ENCODE measurements at regions not wholly inside any gene's neighbourhood (a gene's known extent, or its start where the extent isn't known, plus 50 kb on each side); places are given as distances from the start of the nearest gene placed in this dataset.
"Not testable (repeated sequence)": the region's sequence is repeated elsewhere in the genome, so short reads cannot be mapped to it uniquely, and the experiment has no call there.

DNA sequence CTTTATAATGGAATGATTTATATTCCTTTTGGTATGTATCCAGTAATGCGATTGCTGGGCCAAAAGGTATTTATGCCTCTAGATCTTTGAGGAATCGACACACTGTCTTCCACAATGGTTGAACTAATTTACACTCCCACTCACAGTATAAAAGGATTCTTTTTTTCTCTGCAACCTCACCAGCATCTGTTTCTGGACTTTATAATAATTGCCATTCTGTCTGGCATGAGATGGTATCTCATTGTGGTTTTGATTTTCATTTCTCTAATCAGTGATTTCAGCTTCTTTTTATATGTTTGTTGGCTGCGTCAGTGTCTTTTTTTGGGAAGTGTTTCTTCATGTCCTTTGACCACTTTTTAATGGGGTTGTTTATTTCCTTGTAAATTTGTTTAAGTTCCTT lies 679.3 kb downstream of the JRKL start:
- H3K79me2 ChIP-seq (ENCODE audit: insufficient read depth, low read length), result no peaks in the 10 kb centered on the region
- no peak for DNase-seq
- TF ChIP-seq, protein P1, sequence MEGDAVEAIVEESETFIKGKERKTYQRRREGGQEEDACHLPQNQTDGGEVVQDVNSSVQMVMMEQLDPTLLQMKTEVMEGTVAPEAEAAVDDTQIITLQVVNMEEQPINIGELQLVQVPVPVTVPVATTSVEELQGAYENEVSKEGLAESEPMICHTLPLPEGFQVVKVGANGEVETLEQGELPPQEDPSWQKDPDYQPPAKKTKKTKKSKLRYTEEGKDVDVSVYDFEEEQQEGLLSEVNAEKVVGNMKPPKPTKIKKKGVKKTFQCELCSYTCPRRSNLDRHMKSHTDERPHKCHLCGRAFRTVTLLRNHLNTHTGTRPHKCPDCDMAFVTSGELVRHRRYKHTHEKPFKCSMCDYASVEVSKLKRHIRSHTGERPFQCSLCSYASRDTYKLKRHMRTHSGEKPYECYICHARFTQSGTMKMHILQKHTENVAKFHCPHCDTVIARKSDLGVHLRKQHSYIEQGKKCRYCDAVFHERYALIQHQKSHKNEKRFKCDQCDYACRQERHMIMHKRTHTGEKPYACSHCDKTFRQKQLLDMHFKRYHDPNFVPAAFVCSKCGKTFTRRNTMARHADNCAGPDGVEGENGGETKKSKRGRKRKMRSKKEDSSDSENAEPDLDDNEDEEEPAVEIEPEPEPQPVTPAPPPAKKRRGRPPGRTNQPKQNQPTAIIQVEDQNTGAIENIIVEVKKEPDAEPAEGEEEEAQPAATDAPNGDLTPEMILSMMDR (IDR thresholded peaks at IDR 0.05), result no peak
- no CpG with 5 or more reads among the region's 3 CpGs for WGBS (ENCODE audit: insufficient coverage)
- Mint-ChIP-seq H3K36me3 (no peaks in the 10 kb centered on the region), H3K27me3 (ENCODE audit: low read depth in 3 of 3) (peaks cover 0 to 1% (median 0%) of the 10 kb centered on the region in 3 donors), H3K4me3 (no peak overlapping the region), H3K27ac (no peak overlapping the region), H3K4me1 (no peaks in the 10 kb centered on the region), H3K9me3 (peaks cover 3 to 17% (median 13%) of the 10 kb centered on the region in 7 donors)
- no peak overlapping the region for H2AFZ ChIP-seq (ENCODE audit: insufficient read depth, low read depth, low read length, poor library complexity, severe bottlenecking)
- intact Hi-C loops (cut with micrococcal nuclease), result no loop called here
- no peak overlapping the region for H3K9ac ChIP-seq (ENCODE audit: insufficient read depth, low read length, poor library complexity, severe bottlenecking)
- H3K27me3 ChIP-seq (ENCODE audit: control insufficient read depth in 2 of 2, insufficient read depth in 2 of 2, low read length in 2 of 2), result no peaks in the 10 kb centered on the region
- H3K4me3 ChIP-seq (replicated peaks in 1 of 3; ENCODE audit: low read depth in 2 of 3, low read length in 3 of 3), result no peak overlapping the region
- H3K36me3 ChIP-seq (replicated peaks in 1 of 2; ENCODE audit: control insufficient read depth in 1 of 2, insufficient read depth in 2 of 2, low read length in 2 of 2), result no peaks in the 10 kb centered on the region
- H3K9me3 ChIP-seq (replicated peaks in 1 of 2; ENCODE audit: control insufficient read depth in 1 of 2, insufficient read depth in 1 of 2, low read length in 2 of 2), result peaks cover 10 to 26% of the 10 kb centered on the region in 2 donors
- H3K4me2 ChIP-seq (replicated peaks; ENCODE audit: extremely low read depth, low read length, poor library complexity, severe bottlenecking), result no peak overlapping the region
- H3K27ac ChIP-seq (ENCODE audit: low read depth in 1 of 2, low read length in 2 of 2), result no peak overlapping the region
- H3K4me1 ChIP-seq (ENCODE audit: control insufficient read depth in 1 of 2, insufficient read depth in 2 of 2, low read length in 2 of 2), result no peaks in the 10 kb centered on the region
- H4K20me1 ChIP-seq (ENCODE audit: insufficient read depth, low read length), result no peaks in the 10 kb centered on the region

DNA sequence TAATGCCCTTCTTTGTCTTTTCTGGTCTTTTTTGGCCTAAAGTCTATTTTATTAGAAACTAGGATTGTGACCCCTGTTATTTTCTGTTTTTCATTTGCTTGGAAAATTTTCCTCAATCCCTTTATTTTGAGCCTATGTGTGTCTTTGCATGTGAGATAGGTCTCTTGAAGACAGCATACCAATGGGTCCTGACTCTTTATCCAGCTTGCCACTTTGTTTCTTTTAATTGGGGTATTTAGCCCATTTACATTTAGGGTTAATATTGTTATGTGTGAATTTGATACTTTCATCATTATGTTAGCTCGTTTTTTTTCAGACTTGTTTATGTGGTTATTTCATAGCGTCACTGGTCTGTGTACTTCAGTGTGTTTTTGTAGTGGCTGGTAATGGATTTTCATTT lies 682.6 kb downstream of the JRKL start:
- H3K27ac Mint-ChIP-seq, result no peak overlapping the region
- no peak overlapping the region for H3K27ac ChIP-seq (ENCODE audit: low read depth in 1 of 2, low read length in 2 of 2)
- no peaks in the 10 kb centered on the region for H3K79me2 ChIP-seq (ENCODE audit: insufficient read depth, low read length)
- no peaks in the 10 kb centered on the region for H3K27me3 ChIP-seq (ENCODE audit: control insufficient read depth in 2 of 2, insufficient read depth in 2 of 2, low read length in 2 of 2)
- DNase-seq, result no peak
- H3K4me3 ChIP-seq (replicated peaks in 1 of 3; ENCODE audit: low read depth in 2 of 3, low read length in 3 of 3), result no peak overlapping the region
- peaks cover 0 to 1% (median 0%) of the 10 kb centered on the region in 3 donors for H3K27me3 Mint-ChIP-seq (ENCODE audit: low read depth in 3 of 3)
- no peaks in the 10 kb centered on the region for H3K4me1 ChIP-seq (ENCODE audit: control insufficient read depth in 1 of 2, insufficient read depth in 2 of 2, low read length in 2 of 2)
- no peak overlapping the region for H3K4me3 Mint-ChIP-seq
- no peaks in the 10 kb centered on the region for H3K36me3 ChIP-seq (replicated peaks in 1 of 2; ENCODE audit: control insufficient read depth in 1 of 2, insufficient read depth in 2 of 2, low read length in 2 of 2)
- no peak overlapping the region for H3K9ac ChIP-seq (ENCODE audit: insufficient read depth, low read length, poor library complexity, severe bottlenecking)
- intact Hi-C loops (cut with micrococcal nuclease), result no loop called here
- H3K36me3 Mint-ChIP-seq, result no peaks in the 10 kb centered on the region
- TF ChIP-seq, protein P1 (IDR thresholded peaks at IDR 0.05), result no peak
- no CpG with 5 or more reads among the region's 2 CpGs for WGBS (ENCODE audit: insufficient coverage)
- no peaks in the 10 kb centered on the region for H3K4me1 Mint-ChIP-seq
- H3K9me3 ChIP-seq (replicated peaks in 1 of 2; ENCODE audit: control insufficient read depth in 1 of 2, insufficient read depth in 1 of 2, low read length in 2 of 2), result peaks cover 22 to 34% of the 10 kb centered on the region in 2 donors
- no peak overlapping the region for H3K4me2 ChIP-seq (replicated peaks; ENCODE audit: extremely low read depth, low read length, poor library complexity, severe bottlenecking)
- H4K20me1 ChIP-seq (ENCODE audit: insufficient read depth, low read length), result no peaks in the 10 kb centered on the region
- H2AFZ ChIP-seq (ENCODE audit: insufficient read depth, low read depth, low read length, poor library complexity, severe bottlenecking), result no peak overlapping the region
- peaks cover 1 to 27% (median 19%) of the 10 kb centered on the region in 7 donors for H3K9me3 Mint-ChIP-seq

DNA sequence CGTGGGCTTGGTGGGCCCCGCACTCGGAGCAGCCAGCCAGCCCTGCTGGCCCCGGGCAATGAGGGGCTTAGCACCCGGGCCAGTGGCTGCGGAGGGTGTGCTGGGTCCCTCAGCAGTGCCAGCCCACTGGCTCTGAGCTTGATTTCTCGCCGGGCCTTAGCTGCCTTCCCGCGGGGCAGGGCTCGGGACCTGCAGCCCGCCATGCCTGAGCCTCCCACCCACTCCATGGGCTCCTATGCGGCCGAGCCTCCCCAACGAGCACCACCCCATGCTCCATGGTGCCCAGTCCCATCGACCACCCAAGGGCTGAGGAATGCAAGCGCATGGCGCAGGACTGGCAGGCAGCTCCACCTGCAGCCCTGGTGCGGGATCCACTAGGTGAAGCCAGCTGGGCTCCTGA lies 686.9 kb downstream of the JRKL start:
- H3K9me3 ChIP-seq (replicated peaks in 1 of 2; ENCODE audit: control insufficient read depth in 1 of 2, insufficient read depth in 1 of 2, low read length in 2 of 2), result peaks cover 19 to 35% of the 10 kb centered on the region in 2 donors
- H3K27ac ChIP-seq (ENCODE audit: low read depth in 1 of 2, low read length in 2 of 2); H3K4me1 ChIP-seq (ENCODE audit: control insufficient read depth in 1 of 2, insufficient read depth in 2 of 2, low read length in 2 of 2); DNase-seq; H3K27ac Mint-ChIP-seq; H3K9ac ChIP-seq (ENCODE audit: insufficient read depth, low read length, poor library complexity, severe bottlenecking); H3K4me3 Mint-ChIP-seq; H3K36me3 Mint-ChIP-seq; H4K20me1 ChIP-seq (ENCODE audit: insufficient read depth, low read length); H3K79me2 ChIP-seq (ENCODE audit: insufficient read depth, low read length); H2AFZ ChIP-seq (ENCODE audit: insufficient read depth, low read depth, low read length, poor library complexity, severe bottlenecking); intact Hi-C loops (cut with micrococcal nuclease); H3K36me3 ChIP-seq (replicated peaks in 1 of 2; ENCODE audit: control insufficient read depth in 1 of 2, insufficient read depth in 2 of 2, low read length in 2 of 2); H3K4me3 ChIP-seq (replicated peaks in 1 of 3; ENCODE audit: low read depth in 2 of 3, low read length in 3 of 3); H3K27me3 Mint-ChIP-seq (ENCODE audit: low read depth in 3 of 3); H3K27me3 ChIP-seq (ENCODE audit: control insufficient read depth in 2 of 2, insufficient read depth in 2 of 2, low read length in 2 of 2); H3K4me2 ChIP-seq (replicated peaks; ENCODE audit: extremely low read depth, low read length, poor library complexity, severe bottlenecking); H3K4me1 Mint-ChIP-seq: not testable (repeated sequence)
- 92% methylated on average over 12 of the region's 19 CpGs for WGBS (ENCODE audit: insufficient coverage)
- peaks cover 1 to 24% (median 17%) of the 10 kb centered on the region in 7 donors for H3K9me3 Mint-ChIP-seq

Data from CD14-positive monocyte (primary cell).